ENCODE measurements at regions not wholly inside any gene's neighbourhood (a gene's known extent, or its start where the extent isn't known, plus 50 kb on each side); places are given as distances from the start of the nearest gene placed in this dataset.
A peak's percentile ranks its signal among the peaks of the same experiment; 100 is the strongest.

GRCh38 chr4:128353791-128354190 is 66.2 kb upstream of the PGRMC2 start:
- peak; percentile 25 for ATAC-seq (ENCODE audit: low read depth)

More at GRCh38 chr4:128353791-128354190, 66.2 kb upstream of the PGRMC2 start:
- H3K79me1 ChIP-seq (ENCODE audit: low read depth in 1 of 2, low read length in 2 of 2): peaks cover 5 to 18% of the 10 kb centered on the region in 2 experiments; a peak in 2 of 4 replicates
- H3K4me3 ChIP-seq (ENCODE audit: insufficient read depth, low read depth, low read length): no peak overlapping the region
- H3K9me1 ChIP-seq (ENCODE audit: insufficient read depth, low read length): peaks cover 21% of the 10 kb centered on the region
- H3K9ac ChIP-seq (ENCODE audit: low read depth, low read length): peak overlapping the region; percentile 59
- no peaks in the 10 kb centered on the region for H3K27me3 ChIP-seq (ENCODE audit: control insufficient read depth, insufficient read depth, low read length)
- no peak overlapping the region for H2AK9ac ChIP-seq (replicated peaks; ENCODE audit: low read depth, low read length, poor library complexity)
- peak; percentile 74 for DNase-seq
- H2BK20ac ChIP-seq (ENCODE audit: low read depth, low read length): peak overlapping the region; percentile 86
- 0 out of 2 replicates have a peak, but pooled peaks cover 3% of the 10 kb centered on the region for H4K20me1 ChIP-seq (ENCODE audit: insufficient read depth, low read length)
- POLR2A ChIA-PET (ENCODE audit: unreplicated experiment): no interaction called here
- no peak overlapping the region for H2AK5ac ChIP-seq (ENCODE audit: low read depth, low read length)
- H4K5ac ChIP-seq (ENCODE audit: low read depth, low read length): peak overlapping the region; percentile 97
- H3K14ac ChIP-seq (replicated peaks; ENCODE audit: low read depth, low read length): peak overlapping the region; percentile 51
- CTCF ChIA-PET: no interaction called here
- dilution Hi-C loops (cut with HindIII; ENCODE audit: low sequenced_read_pairs, unreplicated experiment): no loop called here
- peaks cover 38% of the 10 kb centered on the region for H3K4me1 ChIP-seq (ENCODE audit: control insufficient read depth, insufficient read depth, low read length)
- H3K4ac ChIP-seq (ENCODE audit: low read depth, low read length): peak overlapping the region; percentile 92
- H3K9me3 ChIP-seq (ENCODE audit: control insufficient read depth, insufficient read depth, low read length): peaks cover 2% of the 10 kb centered on the region; the same call in 1 of the 2 replicates
- H3K4me2 ChIP-seq (ENCODE audit: low read depth, low read length): peak overlapping the region; percentile 75; the same call in 1 of the 2 replicates
- H3K56ac ChIP-seq (ENCODE audit: extremely low read depth, insufficient read depth, low read length): peak overlapping the region; percentile 91
- peak overlapping the region; percentile 72; the same call in 1 of the 3 replicates for H2BK15ac ChIP-seq (ENCODE audit: low read depth, low read length)
- TF ChIP-seq RCOR1 (IDR thresholded peaks at IDR 0.05; ENCODE audit: insufficient replicate concordance, low read length) (no peak), RFX5 (IDR thresholded peaks at IDR 0.05; ENCODE audit: low read depth, low read length) (no peak), ELK1 (IDR thresholded peaks at IDR 0.05; ENCODE audit: borderline replicate concordance, low read depth, low read length) (no peak), RAD21 (IDR thresholded peaks at IDR 0.05; ENCODE audit: low read length) (no peak), MAFK (IDR thresholded peaks at IDR 0.05; ENCODE audit: low read depth, low read length) (no peak), CHD1 (IDR thresholded peaks at IDR 0.05; ENCODE audit: low read depth, low read length) (no peak), SMC3 (IDR thresholded peaks at IDR 0.05; ENCODE audit: low read depth, low read length) (peak; percentile 5; the same call in 1 of the 2 replicates), USF2 (IDR thresholded peaks at IDR 0.05; ENCODE audit: low read depth, low read length) (peak; percentile 48; the same call in 1 of the 2 replicates), NFE2L2 (IDR thresholded peaks at IDR 0.05; ENCODE audit: low read depth, low read length) (no peak; the same call in 1 of the 2 replicates), MAZ (IDR thresholded peaks at IDR 0.05; ENCODE audit: borderline replicate concordance, low read depth, low read length) (no peak), CEBPB (IDR thresholded peaks at IDR 0.05; ENCODE audit: low read depth, low read length) (no peak), MXI1 (IDR thresholded peaks at IDR 0.05; ENCODE audit: borderline replicate concordance, low read depth, low read length) (no peak), FOS (IDR thresholded peaks at IDR 0.05; ENCODE audit: low read depth, low read length) (peak; percentile 82), BHLHE40 (IDR thresholded peaks at IDR 0.05; ENCODE audit: low read depth, low read length) (peak; percentile 44; the same call in 1 of the 2 replicates)
- H2BK5ac ChIP-seq (ENCODE audit: low read depth, low read length, poor library complexity, severe bottlenecking): peak overlapping the region; percentile 99
- peak overlapping the region; percentile 71 to 78 for H4K8ac ChIP-seq (ENCODE audit: low read depth in 2 of 2, low read length in 2 of 2)
- H2BK120ac ChIP-seq (ENCODE audit: low read depth, low read length): peak overlapping the region; percentile 95
- H3K23ac ChIP-seq (ENCODE audit: low read depth, low read length): peak overlapping the region; percentile 61; the same call in 1 of the 2 replicates
- peak overlapping the region; percentile 97 for H4K91ac ChIP-seq (ENCODE audit: insufficient read depth, low read depth, low read length)
- intact Hi-C loops (cut with micrococcal nuclease): loop anchor here (1.0 to 10.0 kb wide), 7 partner anchors 33 to 457 kb away; no protein-coding TSS in a partner anchor
- peak overlapping the region; percentile 99 for H3K18ac ChIP-seq (ENCODE audit: low read depth, low read length)
- 80% methylated on average over 1 of the region's 3 CpGs; no CpG with 5 or more reads in 1 of the 2 experiments for WGBS, 2 experiments (ENCODE audit: extremely low coverage in 2 of 2, insufficient read length in 1 of 2)
- BruUV-seq (replicated peaks): no TSS peak
- H3K27ac ChIP-seq (ENCODE audit: insufficient read depth, low read length): peak overlapping the region; percentile 99
- no peak overlapping the region for H2AFZ ChIP-seq (replicated peaks; ENCODE audit: low read length, poor library complexity)
- in situ Hi-C loops (cut with MboI; ENCODE audit: low sequenced_read_pairs): no loop called here
- H3K36me3 ChIP-seq (ENCODE audit: control insufficient read depth, insufficient read depth, low read length): no peaks in the 10 kb centered on the region

Measured in IMR-90 (cell line).